HEK293 (cell line): ENCODE measurements at regions not wholly inside any gene's neighbourhood (a gene's known extent, or its start where the extent isn't known, plus 50 kb on each side); places are given as distances from the start of the nearest gene placed in this dataset.

Experiments used
- CTCF ChIA-PET: fragments of 350-600 bp; formaldehyde crosslinking; extraction: SDS; loops from one replicate; lab custom pipeline; 2021; ENCODE audit warnings: antibody characterized with exemption; lab: Yijun Ruan, JAX
- POLR2A ChIA-PET: fragments of 300-600 bp; formaldehyde crosslinking; extraction: SDS; loops from one replicate; lab custom pipeline; 2020; ENCODE audit warnings: antibody characterized with exemption, inconsistent platforms; lab: Yijun Ruan, JAX
- H3K27ac ChIP-seq: fragments of 200-500 bp; sonication (Bioruptor generic); 2 replicates; pipeline ENCODE4 v1.5.1; 2014; ENCODE audit warnings: low read depth, low read length, control low read depth, inconsistent platforms; ENCODE audit errors: extremely low read depth
- H3K36me3 ChIP-seq, 2 experiments: fragments of 200-500 bp in 1 of 2; sonication (Bioruptor generic) in 1 of 2; 1 replicate in 1 of 2; 2 replicates in 1 of 2; pipeline ENCODE4 v1.5.1; 2014 to 2017; ENCODE audit warnings: inconsistent platforms in 2 of 2, low read length in 2 of 2; ENCODE audit not compliant: control insufficient read depth in 2 of 2, insufficient read depth in 1 of 2
- H3K4me1 ChIP-seq: fragments of 200-500 bp; sonication (Bioruptor generic); 2 replicates; pipeline ENCODE4 v1.5.1; 2014; ENCODE audit warnings: mild to moderate bottlenecking, low read length, inconsistent platforms; ENCODE audit not compliant: control insufficient read depth, insufficient read depth
- H3K4me3 ChIP-seq: 2 replicates; pipeline ENCODE4 v1.5.1; 2011; ENCODE audit warnings: low read depth, mild to moderate bottlenecking, control low read depth, low read length, moderate library complexity
- H3K9me3 ChIP-seq: fragments of 200-500 bp; sonication (Bioruptor generic); 2 replicates; pipeline ENCODE4 v1.5.1; 2014; ENCODE audit warnings: low read depth, low read length, inconsistent platforms; ENCODE audit not compliant: control insufficient read depth, insufficient read depth
- BCL11A ChIP-seq: fragments of 450-650 bp; formaldehyde crosslinking; IDR thresholded peaks from 2 replicates; pipeline ENCODE4 v1.5.1; 2016; ENCODE audit warnings: low read depth, missing biosample characterization, missing genetic modification characterization
- FEZF1 ChIP-seq: fragments of 450-650 bp; formaldehyde crosslinking; IDR thresholded peaks from 2 replicates; pipeline ENCODE4 v1.5.1; 2016; ENCODE audit warnings: missing biosample characterization, missing genetic modification characterization
- GLI4 ChIP-seq: fragments of 450-650 bp; formaldehyde crosslinking; IDR thresholded peaks from 2 replicates; pipeline ENCODE4 v1.5.1; 2016; ENCODE audit warnings: missing biosample characterization, missing genetic modification characterization
- OSR2 ChIP-seq: fragments of 450-650 bp; formaldehyde crosslinking; IDR thresholded peaks from 2 replicates; pipeline ENCODE4 v1.5.1; 2016; ENCODE audit warnings: missing biosample characterization, missing genetic modification characterization
- ZBTB21 ChIP-seq: fragments of 450-650 bp; formaldehyde crosslinking; IDR thresholded peaks from 2 replicates; pipeline ENCODE4 v1.5.1; 2017; ENCODE audit warnings: missing biosample characterization, missing genetic modification characterization
- ZNF132 ChIP-seq: fragments of 450-650 bp; formaldehyde crosslinking; IDR thresholded peaks from 2 replicates; pipeline ENCODE4 v1.5.1; 2017; ENCODE audit warnings: missing biosample characterization, missing genetic modification characterization, borderline replicate concordance
- ZNF211 ChIP-seq: fragments of 450-650 bp; formaldehyde crosslinking; IDR thresholded peaks from 2 replicates; pipeline ENCODE4 v1.5.1; 2016; ENCODE audit warnings: low read depth, missing biosample characterization, missing genetic modification characterization
- ZNF530 ChIP-seq: fragments of 450-650 bp; formaldehyde crosslinking; IDR thresholded peaks from 2 replicates; pipeline ENCODE4 v1.5.1; 2016; ENCODE audit warnings: low read depth, missing biosample characterization, missing genetic modification characterization
- ZNF76 ChIP-seq: fragments of 450-650 bp; formaldehyde crosslinking; IDR thresholded peaks from 2 replicates; pipeline ENCODE4; 2016; ENCODE audit warnings: low read depth, missing biosample characterization, missing genetic modification characterization, borderline replicate concordance
- TF ChIP-seq, protein P1 (sequence below): fragments of 450-650 bp; formaldehyde crosslinking; IDR thresholded peaks from 2 replicates; pipeline ENCODE4 v1.5.0; 2017; ENCODE audit warnings: missing biosample characterization, missing genetic modification characterization, borderline replicate concordance
- TF ChIP-seq, protein P2 (sequence below): fragments of 450-650 bp; formaldehyde crosslinking; IDR thresholded peaks from 2 replicates; pipeline ENCODE4 v1.5.1; 2016; ENCODE audit warnings: missing biosample characterization, missing genetic modification characterization
- TF ChIP-seq, protein P3 (sequence below): fragments of 450-650 bp; formaldehyde crosslinking; IDR thresholded peaks from 2 replicates; pipeline ENCODE4 v1.5.1; 2017; ENCODE audit warnings: missing biosample characterization, missing genetic modification characterization
- TF ChIP-seq, protein P4 (sequence below): fragments of 450-650 bp; formaldehyde crosslinking; IDR thresholded peaks from 2 replicates; pipeline ENCODE4 v1.5.1; 2016; ENCODE audit warnings: missing biosample characterization, missing genetic modification characterization
- TF ChIP-seq, protein P5 (sequence below): fragments of 450-650 bp; formaldehyde crosslinking; IDR thresholded peaks from 2 replicates; pipeline ENCODE4 v1.5.1; 2016; ENCODE audit warnings: missing biosample characterization, missing genetic modification characterization
- TF ChIP-seq, protein P6 (sequence below): fragments of 450-650 bp; formaldehyde crosslinking; IDR thresholded peaks from 2 replicates; pipeline ENCODE4 v1.5.1; 2016; ENCODE audit warnings: missing biosample characterization, missing genetic modification characterization, borderline replicate concordance

DNA sequence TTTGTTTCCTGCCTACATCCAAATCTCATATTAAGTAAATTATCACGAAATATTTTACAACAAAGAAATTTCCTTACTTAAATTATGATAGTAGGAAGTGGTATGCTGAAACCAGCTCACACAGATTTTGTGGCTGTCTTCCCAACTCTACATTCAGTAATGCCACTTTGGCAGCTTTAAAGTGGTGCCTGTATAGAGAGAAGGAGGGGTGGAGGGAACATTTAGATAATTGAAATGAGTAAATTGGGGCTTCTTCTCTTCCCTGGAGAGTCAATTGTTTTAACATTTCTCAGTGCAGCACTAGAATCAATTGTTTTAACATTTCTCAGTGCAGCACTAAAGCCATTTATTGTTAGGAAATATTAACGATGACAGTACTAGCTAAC is 1323.1 kb downstream of the PCDH7 start:
- ChIA-PET CTCF (no interaction called here), POLR2A (no interaction called here)
- Histone ChIP-seq H3K36me3 (no peaks in the 10 kb centered on the region), H3K9me3 (no peaks in the 10 kb centered on the region), H3K27ac (no peak overlapping the region), H3K4me3 (no peak overlapping the region), H3K4me1 (no peaks in the 10 kb centered on the region)
- TF ChIP-seq, protein P1, sequence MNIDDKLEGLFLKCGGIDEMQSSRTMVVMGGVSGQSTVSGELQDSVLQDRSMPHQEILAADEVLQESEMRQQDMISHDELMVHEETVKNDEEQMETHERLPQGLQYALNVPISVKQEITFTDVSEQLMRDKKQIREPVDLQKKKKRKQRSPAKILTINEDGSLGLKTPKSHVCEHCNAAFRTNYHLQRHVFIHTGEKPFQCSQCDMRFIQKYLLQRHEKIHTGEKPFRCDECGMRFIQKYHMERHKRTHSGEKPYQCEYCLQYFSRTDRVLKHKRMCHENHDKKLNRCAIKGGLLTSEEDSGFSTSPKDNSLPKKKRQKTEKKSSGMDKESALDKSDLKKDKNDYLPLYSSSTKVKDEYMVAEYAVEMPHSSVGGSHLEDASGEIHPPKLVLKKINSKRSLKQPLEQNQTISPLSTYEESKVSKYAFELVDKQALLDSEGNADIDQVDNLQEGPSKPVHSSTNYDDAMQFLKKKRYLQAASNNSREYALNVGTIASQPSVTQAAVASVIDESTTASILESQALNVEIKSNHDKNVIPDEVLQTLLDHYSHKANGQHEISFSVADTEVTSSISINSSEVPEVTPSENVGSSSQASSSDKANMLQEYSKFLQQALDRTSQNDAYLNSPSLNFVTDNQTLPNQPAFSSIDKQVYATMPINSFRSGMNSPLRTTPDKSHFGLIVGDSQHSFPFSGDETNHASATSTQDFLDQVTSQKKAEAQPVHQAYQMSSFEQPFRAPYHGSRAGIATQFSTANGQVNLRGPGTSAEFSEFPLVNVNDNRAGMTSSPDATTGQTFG (tag by site-specific recombination): no peak

DNA sequence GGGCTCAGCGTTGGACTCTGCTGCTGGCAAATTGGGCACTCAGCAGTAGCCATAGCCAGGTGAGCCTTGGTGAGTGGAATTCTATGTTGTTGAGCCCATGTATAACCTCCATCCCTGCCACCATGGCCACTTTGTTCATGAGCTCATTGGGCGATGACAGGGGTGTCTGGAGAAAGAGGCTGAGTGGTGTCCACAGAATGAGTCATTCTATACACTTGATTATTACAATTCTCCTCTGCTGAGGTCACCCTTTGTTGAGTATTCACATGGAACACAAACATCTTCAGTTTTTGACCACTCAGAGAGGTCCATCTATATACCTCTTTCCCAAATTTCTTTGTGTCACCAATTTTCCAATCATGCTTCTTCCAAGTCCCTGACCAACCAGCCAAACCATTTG is 1341.7 kb downstream of the PCDH7 start:
- Histone ChIP-seq H3K27ac (no peak overlapping the region), H3K36me3 (no peaks in the 10 kb centered on the region), H3K9me3 (no peaks in the 10 kb centered on the region), H3K4me1 (no peaks in the 10 kb centered on the region), H3K4me3 (no peak overlapping the region)
- CTCF ChIA-PET: no interaction called here
- POLR2A ChIA-PET: no interaction called here
- TF ChIP-seq ZNF211 (tag by site-specific recombination) (no peak), ZNF530 (no peak), ZBTB21 (tag by site-specific recombination) (no peak), ZNF132 (no peak)
- TF ChIP-seq, protein P2, sequence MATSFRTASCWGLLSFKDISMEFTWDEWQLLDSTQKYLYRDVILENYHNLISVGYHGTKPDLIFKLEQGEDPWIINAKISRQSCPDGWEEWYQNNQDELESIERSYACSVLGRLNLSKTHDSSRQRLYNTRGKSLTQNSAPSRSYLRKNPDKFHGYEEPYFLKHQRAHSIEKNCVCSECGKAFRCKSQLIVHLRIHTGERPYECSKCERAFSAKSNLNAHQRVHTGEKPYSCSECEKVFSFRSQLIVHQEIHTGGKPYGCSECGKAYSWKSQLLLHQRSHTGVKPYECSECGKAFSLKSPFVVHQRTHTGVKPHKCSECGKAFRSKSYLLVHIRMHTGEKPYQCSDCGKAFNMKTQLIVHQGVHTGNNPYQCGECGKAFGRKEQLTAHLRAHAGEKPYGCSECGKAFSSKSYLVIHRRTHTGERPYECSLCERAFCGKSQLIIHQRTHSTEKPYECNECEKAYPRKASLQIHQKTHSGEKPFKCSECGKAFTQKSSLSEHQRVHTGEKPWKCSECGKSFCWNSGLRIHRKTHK: no peak
- TF ChIP-seq, protein P3, sequence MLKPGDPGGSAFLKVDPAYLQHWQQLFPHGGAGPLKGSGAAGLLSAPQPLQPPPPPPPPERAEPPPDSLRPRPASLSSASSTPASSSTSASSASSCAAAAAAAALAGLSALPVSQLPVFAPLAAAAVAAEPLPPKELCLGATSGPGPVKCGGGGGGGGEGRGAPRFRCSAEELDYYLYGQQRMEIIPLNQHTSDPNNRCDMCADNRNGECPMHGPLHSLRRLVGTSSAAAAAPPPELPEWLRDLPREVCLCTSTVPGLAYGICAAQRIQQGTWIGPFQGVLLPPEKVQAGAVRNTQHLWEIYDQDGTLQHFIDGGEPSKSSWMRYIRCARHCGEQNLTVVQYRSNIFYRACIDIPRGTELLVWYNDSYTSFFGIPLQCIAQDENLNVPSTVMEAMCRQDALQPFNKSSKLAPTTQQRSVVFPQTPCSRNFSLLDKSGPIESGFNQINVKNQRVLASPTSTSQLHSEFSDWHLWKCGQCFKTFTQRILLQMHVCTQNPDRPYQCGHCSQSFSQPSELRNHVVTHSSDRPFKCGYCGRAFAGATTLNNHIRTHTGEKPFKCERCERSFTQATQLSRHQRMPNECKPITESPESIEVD (tag by site-specific recombination): no peak
- TF ChIP-seq, protein P4, sequence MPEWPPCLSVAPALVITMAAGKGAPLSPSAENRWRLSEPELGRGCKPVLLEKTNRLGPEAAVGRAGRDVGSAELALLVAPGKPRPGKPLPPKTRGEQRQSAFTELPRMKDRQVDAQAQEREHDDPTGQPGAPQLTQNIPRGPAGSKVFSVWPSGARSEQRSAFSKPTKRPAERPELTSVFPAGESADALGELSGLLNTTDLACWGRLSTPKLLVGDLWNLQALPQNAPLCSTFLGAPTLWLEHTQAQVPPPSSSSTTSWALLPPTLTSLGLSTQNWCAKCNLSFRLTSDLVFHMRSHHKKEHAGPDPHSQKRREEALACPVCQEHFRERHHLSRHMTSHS (tag by site-specific recombination): no peak
- TF ChIP-seq, protein P5, sequence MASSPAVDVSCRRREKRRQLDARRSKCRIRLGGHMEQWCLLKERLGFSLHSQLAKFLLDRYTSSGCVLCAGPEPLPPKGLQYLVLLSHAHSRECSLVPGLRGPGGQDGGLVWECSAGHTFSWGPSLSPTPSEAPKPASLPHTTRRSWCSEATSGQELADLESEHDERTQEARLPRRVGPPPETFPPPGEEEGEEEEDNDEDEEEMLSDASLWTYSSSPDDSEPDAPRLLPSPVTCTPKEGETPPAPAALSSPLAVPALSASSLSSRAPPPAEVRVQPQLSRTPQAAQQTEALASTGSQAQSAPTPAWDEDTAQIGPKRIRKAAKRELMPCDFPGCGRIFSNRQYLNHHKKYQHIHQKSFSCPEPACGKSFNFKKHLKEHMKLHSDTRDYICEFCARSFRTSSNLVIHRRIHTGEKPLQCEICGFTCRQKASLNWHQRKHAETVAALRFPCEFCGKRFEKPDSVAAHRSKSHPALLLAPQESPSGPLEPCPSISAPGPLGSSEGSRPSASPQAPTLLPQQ (tag by site-specific recombination): no peak

DNA sequence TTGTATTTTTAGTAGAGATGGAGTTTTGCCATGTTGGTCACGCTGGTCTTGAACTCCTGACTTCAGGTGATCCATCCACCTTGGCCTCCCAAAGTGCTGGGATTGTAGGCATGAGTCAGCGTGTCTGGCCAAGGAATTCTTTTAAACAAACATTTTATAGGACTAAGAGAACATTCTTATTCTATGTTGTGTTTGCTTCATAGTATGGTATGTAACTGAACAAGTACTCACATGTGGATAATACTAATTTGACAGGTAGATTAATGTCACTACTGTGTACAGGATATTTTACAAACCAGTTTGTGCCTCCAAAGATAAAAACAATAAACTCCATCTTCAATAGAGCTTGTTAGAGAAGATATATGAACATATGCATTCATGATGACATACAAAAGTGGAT is 1353.4 kb downstream of the PCDH7 start:
- POLR2A ChIA-PET: no interaction called here
- Histone ChIP-seq H3K4me1 (no peaks in the 10 kb centered on the region), H3K4me3 (no peak overlapping the region), H3K27ac (no peak overlapping the region), H3K36me3 (no peaks in the 10 kb centered on the region), H3K9me3 (no peaks in the 10 kb centered on the region)
- CTCF ChIA-PET: no interaction called here
- no peak for TF ChIP-seq ZNF76
- no peak for TF ChIP-seq BCL11A (tag by site-specific recombination)
- no peak for TF ChIP-seq FEZF1 (tag by site-specific recombination)
- TF ChIP-seq OSR2 (tag by site-specific recombination): no peak
- no peak for TF ChIP-seq GLI4 (tag by site-specific recombination)
- TF ChIP-seq, protein P2: no peak
- TF ChIP-seq, protein P6, sequence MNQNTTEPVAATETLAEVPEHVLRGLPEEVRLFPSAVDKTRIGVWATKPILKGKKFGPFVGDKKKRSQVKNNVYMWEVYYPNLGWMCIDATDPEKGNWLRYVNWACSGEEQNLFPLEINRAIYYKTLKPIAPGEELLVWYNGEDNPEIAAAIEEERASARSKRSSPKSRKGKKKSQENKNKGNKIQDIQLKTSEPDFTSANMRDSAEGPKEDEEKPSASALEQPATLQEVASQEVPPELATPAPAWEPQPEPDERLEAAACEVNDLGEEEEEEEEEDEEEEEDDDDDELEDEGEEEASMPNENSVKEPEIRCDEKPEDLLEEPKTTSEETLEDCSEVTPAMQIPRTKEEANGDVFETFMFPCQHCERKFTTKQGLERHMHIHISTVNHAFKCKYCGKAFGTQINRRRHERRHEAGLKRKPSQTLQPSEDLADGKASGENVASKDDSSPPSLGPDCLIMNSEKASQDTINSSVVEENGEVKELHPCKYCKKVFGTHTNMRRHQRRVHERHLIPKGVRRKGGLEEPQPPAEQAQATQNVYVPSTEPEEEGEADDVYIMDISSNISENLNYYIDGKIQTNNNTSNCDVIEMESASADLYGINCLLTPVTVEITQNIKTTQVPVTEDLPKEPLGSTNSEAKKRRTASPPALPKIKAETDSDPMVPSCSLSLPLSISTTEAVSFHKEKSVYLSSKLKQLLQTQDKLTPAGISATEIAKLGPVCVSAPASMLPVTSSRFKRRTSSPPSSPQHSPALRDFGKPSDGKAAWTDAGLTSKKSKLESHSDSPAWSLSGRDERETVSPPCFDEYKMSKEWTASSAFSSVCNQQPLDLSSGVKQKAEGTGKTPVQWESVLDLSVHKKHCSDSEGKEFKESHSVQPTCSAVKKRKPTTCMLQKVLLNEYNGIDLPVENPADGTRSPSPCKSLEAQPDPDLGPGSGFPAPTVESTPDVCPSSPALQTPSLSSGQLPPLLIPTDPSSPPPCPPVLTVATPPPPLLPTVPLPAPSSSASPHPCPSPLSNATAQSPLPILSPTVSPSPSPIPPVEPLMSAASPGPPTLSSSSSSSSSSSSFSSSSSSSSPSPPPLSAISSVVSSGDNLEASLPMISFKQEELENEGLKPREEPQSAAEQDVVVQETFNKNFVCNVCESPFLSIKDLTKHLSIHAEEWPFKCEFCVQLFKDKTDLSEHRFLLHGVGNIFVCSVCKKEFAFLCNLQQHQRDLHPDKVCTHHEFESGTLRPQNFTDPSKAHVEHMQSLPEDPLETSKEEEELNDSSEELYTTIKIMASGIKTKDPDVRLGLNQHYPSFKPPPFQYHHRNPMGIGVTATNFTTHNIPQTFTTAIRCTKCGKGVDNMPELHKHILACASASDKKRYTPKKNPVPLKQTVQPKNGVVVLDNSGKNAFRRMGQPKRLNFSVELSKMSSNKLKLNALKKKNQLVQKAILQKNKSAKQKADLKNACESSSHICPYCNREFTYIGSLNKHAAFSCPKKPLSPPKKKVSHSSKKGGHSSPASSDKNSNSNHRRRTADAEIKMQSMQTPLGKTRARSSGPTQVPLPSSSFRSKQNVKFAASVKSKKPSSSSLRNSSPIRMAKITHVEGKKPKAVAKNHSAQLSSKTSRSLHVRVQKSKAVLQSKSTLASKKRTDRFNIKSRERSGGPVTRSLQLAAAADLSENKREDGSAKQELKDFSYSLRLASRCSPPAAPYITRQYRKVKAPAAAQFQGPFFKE: no peak
